Stomach (tissue), 8 donors: ENCODE measurements at regions not wholly inside any gene's neighbourhood (a gene's known extent, or its start where the extent isn't known, plus 50 kb on each side); places are given as distances from the start of the nearest gene placed in this dataset.

Source experiments
- DNase-seq, 2 donors: peaks; one replicate each; pipeline versions ENCODE4 v3.0.0 to v3.0.0-alpha.2; 2013 to 2019
- H3K27ac ChIP-seq, 5 donors: fragments of 200-600 bp in 4 of 5; sonication (generic) in 4 of 5; one replicate each; pipeline ENCODE4 v1.5.1; 2013 to 2019; ENCODE audit warnings: mild to moderate bottlenecking in 1 of 5, moderate library complexity in 1 of 5
- H3K27me3 ChIP-seq, 3 donors: fragments of 200-600 bp; sonication (generic); one replicate each; pipeline ENCODE4 v1.5.1; 2017 to 2019; ENCODE audit warnings: mixed run types in 1 of 3
- H3K36me3 ChIP-seq, 4 donors: fragments of 200-600 bp; sonication (generic); 1 replicate in 3 of 4; 2 replicates in 1 of 4; pipeline ENCODE4 v1.5.1; 2016 to 2019
- H3K4me1 ChIP-seq, 4 donors: fragments of 200-600 bp; sonication (generic); one replicate each; pipeline ENCODE4 v1.5.1; 2016 to 2019
- H3K4me3 ChIP-seq, 4 donors: fragments of 200-600 bp; sonication (generic) in 3 of 4; one replicate each; pipeline ENCODE4 v1.5.1; 2016 to 2019; ENCODE audit warnings: mild to moderate bottlenecking in 1 of 4
- H3K9me3 ChIP-seq, 4 donors: fragments of 200-600 bp; sonication (generic); one replicate each; pipeline ENCODE4 v1.5.1; 2016 to 2019
- EP300 ChIP-seq: sonication (generic); formaldehyde crosslinking; IDR thresholded peaks from one replicate; pipeline ENCODE4 v1.6.1; 2017; ENCODE audit warnings: antibody characterized with exemption
- POLR2A ChIP-seq, 4 donors: fragments of 450-650 bp; IDR thresholded peaks; one replicate each; pipeline ENCODE4 v1.6.1; 2016; ENCODE audit warnings: antibody characterized with exemption in 4 of 4, control low read depth in 2 of 4, mild to moderate bottlenecking in 1 of 4, moderate library complexity in 1 of 4
- POLR2AphosphoS5 ChIP-seq, 3 donors: sonication (generic); formaldehyde crosslinking; IDR thresholded peaks; one replicate each; pipeline ENCODE4 v1.6.1; 2016; ENCODE audit warnings: antibody characterized with exemption in 3 of 3
- WGBS, 5 donors: extraction: QIAGEN DNeasy Blood & Tissue Kit in 3 of 5; methylation state at CpG; one replicate each; pipeline versions ENCODE4 v1.1.5 to v1.1.7; 2013 to 2018; 5-methylcytosine and 5-hydroxymethylcytosine counted together
- intact Hi-C: fragments of 100-400 bp; cut with DNase I; formaldehyde crosslinking; loops from one replicate; pipeline ENCODE4 v1.15.1; 2023; ENCODE audit warnings: low total_unique reads
- TF ChIP-seq, protein P1 (sequence below), 7 experiments: fragments of 450-650 bp in 4 of 7; fragments of 200-600 bp in 3 of 7; sonication (generic) in 3 of 7; IDR thresholded peaks; one replicate each; pipeline ENCODE4 v1.5.1; 2016 to 2019; ENCODE audit warnings: antibody characterized with exemption in 7 of 7, control low read depth in 2 of 7, mild to moderate bottlenecking in 1 of 7
- donor health status: healthy with polysubstance abuse.
- donor health status: Bipolar disorder and iron deficiency.
- donor health status: healthy.

GRCh38 chr2:144849612-144850011, 329.7 kb upstream of the ZEB2 start:
- intact Hi-C loops = no loop called here
- Histone ChIP-seq H3K27me3 (no peaks in the 10 kb centered on the region), H3K4me3 (no peak overlapping the region), H3K36me3 (no peaks in the 10 kb centered on the region), H3K9me3 (peaks cover 0 to 8% (median 1%) of the 10 kb centered on the region in 4 donors), H3K27ac (no peak overlapping the region), H3K4me1 (no peaks in the 10 kb centered on the region)
- peak in 1 of 2 donors; percentile 26 for DNase-seq
- no peak for TF ChIP-seq POLR2AphosphoS5 (IDR thresholded peaks at IDR 0.05)
- TF ChIP-seq POLR2A (IDR thresholded peaks at IDR 0.05) = no peak
- TF ChIP-seq, protein P1, sequence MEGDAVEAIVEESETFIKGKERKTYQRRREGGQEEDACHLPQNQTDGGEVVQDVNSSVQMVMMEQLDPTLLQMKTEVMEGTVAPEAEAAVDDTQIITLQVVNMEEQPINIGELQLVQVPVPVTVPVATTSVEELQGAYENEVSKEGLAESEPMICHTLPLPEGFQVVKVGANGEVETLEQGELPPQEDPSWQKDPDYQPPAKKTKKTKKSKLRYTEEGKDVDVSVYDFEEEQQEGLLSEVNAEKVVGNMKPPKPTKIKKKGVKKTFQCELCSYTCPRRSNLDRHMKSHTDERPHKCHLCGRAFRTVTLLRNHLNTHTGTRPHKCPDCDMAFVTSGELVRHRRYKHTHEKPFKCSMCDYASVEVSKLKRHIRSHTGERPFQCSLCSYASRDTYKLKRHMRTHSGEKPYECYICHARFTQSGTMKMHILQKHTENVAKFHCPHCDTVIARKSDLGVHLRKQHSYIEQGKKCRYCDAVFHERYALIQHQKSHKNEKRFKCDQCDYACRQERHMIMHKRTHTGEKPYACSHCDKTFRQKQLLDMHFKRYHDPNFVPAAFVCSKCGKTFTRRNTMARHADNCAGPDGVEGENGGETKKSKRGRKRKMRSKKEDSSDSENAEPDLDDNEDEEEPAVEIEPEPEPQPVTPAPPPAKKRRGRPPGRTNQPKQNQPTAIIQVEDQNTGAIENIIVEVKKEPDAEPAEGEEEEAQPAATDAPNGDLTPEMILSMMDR (IDR thresholded peaks at IDR 0.05) = no peak
- TF ChIP-seq EP300 = no peak
- WGBS, 5 donors = 51 to 76% (median 65%) methylated on average over 3 of the region's 3 CpGs

GRCh38 chr2:144848423-144848822, 328.5 kb upstream of the ZEB2 start:
- Histone ChIP-seq H3K36me3 (no peaks in the 10 kb centered on the region), H3K27ac (no peak overlapping the region), H3K9me3 (no peaks in the 10 kb centered on the region), H3K27me3 (no peaks in the 10 kb centered on the region), H3K4me1 (no peaks in the 10 kb centered on the region), H3K4me3 (no peak overlapping the region)
- no peak for DNase-seq
- intact Hi-C loops = no loop called here
- TF ChIP-seq EP300 = no peak
- no peak for TF ChIP-seq POLR2AphosphoS5 (IDR thresholded peaks at IDR 0.05)
- no peak for TF ChIP-seq POLR2A (IDR thresholded peaks at IDR 0.05)
- TF ChIP-seq, protein P1 (IDR thresholded peaks at IDR 0.05) = no peak
- WGBS, 5 donors = 59 to 79% (median 66%) methylated on average over 2 of the region's 2 CpGs

DNA sequence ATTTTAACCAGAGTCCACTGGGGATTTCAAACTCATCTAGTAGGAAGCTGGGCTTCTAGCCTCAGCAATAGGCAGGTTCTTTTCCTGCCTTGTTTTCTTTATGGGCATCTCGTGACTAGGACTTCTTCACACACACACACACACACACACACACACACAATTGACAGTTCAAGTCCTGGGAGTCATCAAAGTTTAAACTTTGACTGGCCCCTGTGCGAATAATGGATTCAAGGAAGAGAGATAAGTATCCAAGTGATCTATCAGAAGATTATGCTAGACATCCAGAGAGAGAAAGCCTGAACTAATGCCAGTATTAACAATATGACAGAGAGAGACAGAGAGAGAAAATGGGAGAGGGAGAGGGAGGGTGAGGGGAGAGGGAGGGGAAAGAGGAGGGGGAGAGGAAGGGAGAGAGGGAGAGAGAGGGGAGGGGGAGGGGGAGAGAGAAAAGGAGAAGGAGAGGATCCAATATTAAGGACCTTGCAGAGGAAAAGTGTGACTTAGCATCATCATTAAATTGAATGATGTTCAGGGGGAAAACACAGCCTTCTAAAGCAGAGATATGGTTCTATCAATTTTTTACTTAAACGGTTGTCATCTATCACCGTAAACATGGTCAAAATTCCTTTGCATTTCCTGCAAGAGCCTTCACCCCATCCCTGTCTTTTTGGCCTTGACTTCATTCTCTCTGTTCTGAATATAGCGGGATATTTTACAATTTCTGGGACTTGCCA, 327.6 kb upstream of the ZEB2 start:
- Histone ChIP-seq H3K27ac (no peak overlapping the region), H3K4me1 (no peaks in the 10 kb centered on the region), H3K4me3 (no peak overlapping the region), H3K27me3 (no peaks in the 10 kb centered on the region), H3K36me3 (no peaks in the 10 kb centered on the region), H3K9me3 (no peaks in the 10 kb centered on the region)
- DNase-seq = no peak
- WGBS, 5 donors = 74 to 81% (median 78%) methylated on average over 5 of the region's 5 CpGs
- TF ChIP-seq EP300 = no peak
- TF ChIP-seq POLR2A (IDR thresholded peaks at IDR 0.05) = no peak
- TF ChIP-seq, protein P1 (IDR thresholded peaks at IDR 0.05) = no peak
- TF ChIP-seq POLR2AphosphoS5 (IDR thresholded peaks at IDR 0.05) = no peak
- intact Hi-C loops = no loop called here

- Histone ChIP-seq H3K27me3 (no peaks in the 10 kb centered on the region), H3K9me3 (no peaks in the 10 kb centered on the region), H3K4me3 (no peak overlapping the region), H3K36me3 (no peaks in the 10 kb centered on the region), H3K27ac (no peak overlapping the region), H3K4me1 (peaks cover 0 to 11% (median 0%) of the 10 kb centered on the region in 4 donors)
- intact Hi-C loops = no loop called here
- 84 to 91% (median 89%) methylated on average over 7 of the region's 7 CpGs for WGBS, 5 donors
- TF ChIP-seq EP300 (no peak), POLR2A (IDR thresholded peaks at IDR 0.05) (no peak), POLR2AphosphoS5 (IDR thresholded peaks at IDR 0.05) (no peak)
- TF ChIP-seq, protein P1 (IDR thresholded peaks at IDR 0.05) = no peak
- no peak for DNase-seq
Measured at GRCh38 chr2:144836635-144837350, 316.9 kb upstream of the ZEB2 start.
